ENCODE measurements at regions not wholly inside any gene's neighbourhood (a gene's known extent, or its start where the extent isn't known, plus 50 kb on each side); places are given as distances from the start of the nearest gene placed in this dataset.

- CTCF ChIA-PET: no interaction called here
- H3K9me3 ChIP-seq (ENCODE audit: insufficient read depth, low read depth): no peaks in the 10 kb centered on the region
Observed at GRCh38 chr16:80161799-80162739, 378.7 kb upstream of the DYNLRB2 start.

GRCh38 chr16:80158766-80159165, 382.0 kb upstream of the DYNLRB2 start:
- Histone ChIP-seq H3F3A (ENCODE audit: insufficient read depth, low read depth) (no peaks in the 10 kb centered on the region), H3K9me3 (ENCODE audit: insufficient read depth, low read depth) (no peaks in the 10 kb centered on the region), H3K4me1 (replicated peaks; ENCODE audit: insufficient read depth) (no peaks in the 10 kb centered on the region), H4K20me1 (ENCODE audit: insufficient read depth) (no peaks in the 10 kb centered on the region), H3K9me2 (ENCODE audit: insufficient read depth) (no peaks in the 10 kb centered on the region), H3K4me2 (no peak overlapping the region), H2AFZ (no peak overlapping the region), H3K36me3 (ENCODE audit: low read depth) (no peaks in the 10 kb centered on the region), H3K27ac (no peak overlapping the region), H3K4me3 (no peak overlapping the region), H3K27me3 (ENCODE audit: insufficient read depth, low read depth) (peaks cover 41% of the 10 kb centered on the region; the same call in 1 of the 2 replicates), H3K79me2 (ENCODE audit: low read depth) (no peaks in the 10 kb centered on the region)
- TF ChIP-seq EZH2 (IDR thresholded peaks at IDR 0.05; ENCODE audit: low read depth) (no peak), CTCF (conservative IDR thresholded peaks at IDR 0.05) (no peak)
- no peak for DNase-seq
- ChIA-PET POLR2A (ENCODE audit: unreplicated experiment) (no interaction called here), CTCF (no interaction called here)
- intact Hi-C loops (cut with micrococcal nuclease; ENCODE audit: unreplicated experiment): no loop called here
- no TSS peak for BruUV-seq (replicated peaks)

More at GRCh38 chr16:80161799-80162739, 378.7 kb upstream of the DYNLRB2 start:
- no peaks in the 10 kb centered on the region for H3K9me2 ChIP-seq (ENCODE audit: insufficient read depth)
- H3K79me2 ChIP-seq (ENCODE audit: low read depth): no peaks in the 10 kb centered on the region
- H2AFZ ChIP-seq: no peak overlapping the region
- no peak for DNase-seq
- H3K4me2 ChIP-seq: no peak overlapping the region
- H3K4me3 ChIP-seq: no peak overlapping the region
- H3K27me3 ChIP-seq (ENCODE audit: insufficient read depth, low read depth): peaks cover 22% of the 10 kb centered on the region; the same call in 1 of the 2 replicates
- no peaks in the 10 kb centered on the region for H3K4me1 ChIP-seq (replicated peaks; ENCODE audit: insufficient read depth)
- BruUV-seq (replicated peaks): no TSS peak
- H3K36me3 ChIP-seq (ENCODE audit: low read depth): no peaks in the 10 kb centered on the region
- intact Hi-C loops (cut with micrococcal nuclease; ENCODE audit: unreplicated experiment): no loop called here
- H3K27ac ChIP-seq: no peak overlapping the region
- POLR2A ChIA-PET (ENCODE audit: unreplicated experiment): no interaction called here
- H3F3A ChIP-seq (ENCODE audit: insufficient read depth, low read depth): no peaks in the 10 kb centered on the region
- TF ChIP-seq EZH2 (IDR thresholded peaks at IDR 0.05; ENCODE audit: low read depth): no peak
- TF ChIP-seq CTCF (conservative IDR thresholded peaks at IDR 0.05): no peak
- H4K20me1 ChIP-seq (ENCODE audit: insufficient read depth): no peaks in the 10 kb centered on the region

GRCh38 chr16:80151722-80152111, 389.1 kb upstream of the DYNLRB2 start:
- Histone ChIP-seq H3K9me2 (ENCODE audit: insufficient read depth) (no peaks in the 10 kb centered on the region), H3K79me2 (ENCODE audit: low read depth) (no peaks in the 10 kb centered on the region), H3F3A (ENCODE audit: insufficient read depth, low read depth) (no peaks in the 10 kb centered on the region), H4K20me1 (ENCODE audit: insufficient read depth) (no peaks in the 10 kb centered on the region), H3K36me3 (ENCODE audit: low read depth) (no peaks in the 10 kb centered on the region), H2AFZ (no peak overlapping the region), H3K9me3 (ENCODE audit: insufficient read depth, low read depth) (no peaks in the 10 kb centered on the region), H3K27ac (no peak overlapping the region), H3K4me1 (replicated peaks; ENCODE audit: insufficient read depth) (no peaks in the 10 kb centered on the region), H3K4me3 (no peak overlapping the region), H3K4me2 (no peak overlapping the region), H3K27me3 (ENCODE audit: insufficient read depth, low read depth) (peaks cover 90% of the 10 kb centered on the region)
- ChIA-PET CTCF (no interaction called here), POLR2A (ENCODE audit: unreplicated experiment) (no interaction called here)
- BruUV-seq (replicated peaks): no TSS peak
- TF ChIP-seq CTCF (conservative IDR thresholded peaks at IDR 0.05): no peak
- no peak for TF ChIP-seq EZH2 (IDR thresholded peaks at IDR 0.05; ENCODE audit: low read depth)
- DNase-seq: no peak
- intact Hi-C loops (cut with micrococcal nuclease; ENCODE audit: unreplicated experiment): no loop called here

Data from PC-9 (cell line).